ENCODE measurements at regions not wholly inside any gene's neighbourhood (a gene's known extent, or its start where the extent isn't known, plus 50 kb on each side); places are given as distances from the start of the nearest gene placed in this dataset.

DNA sequence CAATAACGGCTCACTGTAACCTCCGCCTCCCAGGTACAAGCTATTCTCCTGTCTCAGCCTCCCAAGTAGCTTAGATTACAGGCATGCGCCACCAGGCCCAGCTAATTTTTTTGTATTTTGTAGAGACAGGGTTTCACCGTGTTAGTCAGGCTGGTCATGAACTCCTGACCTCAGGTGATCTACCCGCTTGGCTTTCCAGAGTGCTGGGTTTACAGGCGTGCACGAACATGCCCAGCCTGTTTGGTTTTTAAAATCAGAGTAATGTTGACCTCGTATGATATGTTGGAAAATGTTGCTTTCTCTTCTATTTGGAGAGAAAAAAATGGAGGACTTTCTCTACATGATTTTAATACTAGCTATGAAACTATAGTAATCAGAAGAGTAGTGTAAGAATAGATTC is 386.2 kb downstream of the PTH2R start:
- TF ChIP-seq, protein P1, sequence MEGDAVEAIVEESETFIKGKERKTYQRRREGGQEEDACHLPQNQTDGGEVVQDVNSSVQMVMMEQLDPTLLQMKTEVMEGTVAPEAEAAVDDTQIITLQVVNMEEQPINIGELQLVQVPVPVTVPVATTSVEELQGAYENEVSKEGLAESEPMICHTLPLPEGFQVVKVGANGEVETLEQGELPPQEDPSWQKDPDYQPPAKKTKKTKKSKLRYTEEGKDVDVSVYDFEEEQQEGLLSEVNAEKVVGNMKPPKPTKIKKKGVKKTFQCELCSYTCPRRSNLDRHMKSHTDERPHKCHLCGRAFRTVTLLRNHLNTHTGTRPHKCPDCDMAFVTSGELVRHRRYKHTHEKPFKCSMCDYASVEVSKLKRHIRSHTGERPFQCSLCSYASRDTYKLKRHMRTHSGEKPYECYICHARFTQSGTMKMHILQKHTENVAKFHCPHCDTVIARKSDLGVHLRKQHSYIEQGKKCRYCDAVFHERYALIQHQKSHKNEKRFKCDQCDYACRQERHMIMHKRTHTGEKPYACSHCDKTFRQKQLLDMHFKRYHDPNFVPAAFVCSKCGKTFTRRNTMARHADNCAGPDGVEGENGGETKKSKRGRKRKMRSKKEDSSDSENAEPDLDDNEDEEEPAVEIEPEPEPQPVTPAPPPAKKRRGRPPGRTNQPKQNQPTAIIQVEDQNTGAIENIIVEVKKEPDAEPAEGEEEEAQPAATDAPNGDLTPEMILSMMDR (conservative IDR thresholded peaks at IDR 0.05), result no peak
- TF ChIP-seq EZH2 (IDR thresholded peaks at IDR 0.05; ENCODE audit: low read depth), result no peak
